ENCODE measurements at regions not wholly inside any gene's neighbourhood (a gene's known extent, or its start where the extent isn't known, plus 50 kb on each side); places are given as distances from the start of the nearest gene placed in this dataset.
"Not testable (repeated sequence)": the region's sequence is repeated elsewhere in the genome, so short reads cannot be mapped to it uniquely, and the experiment has no call there.

- H3K4me1 ChIP-seq (ENCODE audit: control insufficient read depth, insufficient read depth, low read length) = peaks cover 5% of the 10 kb centered on the region
- H3K9me3 ChIP-seq (ENCODE audit: control insufficient read depth, low read length) = no peaks in the 10 kb centered on the region
- no peaks in the 10 kb centered on the region for H3K36me3 ChIP-seq (ENCODE audit: control insufficient read depth, insufficient read depth, low read length)
- no peak overlapping the region for H3K9ac ChIP-seq (ENCODE audit: low read length)
- H3K27me3 ChIP-seq (ENCODE audit: control insufficient read depth, insufficient read depth, low read length) = no peaks in the 10 kb centered on the region
- H3K4me3 ChIP-seq (ENCODE audit: low read length) = no peak overlapping the region
Measured at GRCh38 chr11:56852131-56852530, 103.6 kb upstream of the OR9G4 start.

DNA sequence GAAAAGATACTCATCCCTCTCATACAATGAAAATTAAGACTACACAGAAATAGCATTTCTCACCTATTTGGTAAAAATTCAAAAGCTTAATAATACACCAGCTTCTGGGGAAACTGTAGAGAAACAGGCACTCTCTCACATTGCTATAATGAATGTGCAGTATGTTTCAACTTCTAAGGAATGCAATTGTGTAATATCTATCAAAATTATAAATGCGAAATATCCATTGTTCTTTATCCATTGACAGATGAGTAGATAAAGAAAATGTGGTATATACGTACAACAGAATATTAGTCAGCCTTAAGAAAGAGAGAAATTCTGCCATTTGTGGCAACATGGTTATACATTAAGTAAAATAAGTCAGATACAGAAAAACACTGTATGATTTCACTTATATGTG lies 101.4 kb upstream of the OR9G4 start:
- Histone ChIP-seq H3K36me3 (ENCODE audit: control insufficient read depth, insufficient read depth, low read length) (no peaks in the 10 kb centered on the region), H3K9ac (ENCODE audit: low read length) (no peak overlapping the region), H3K27me3 (ENCODE audit: control insufficient read depth, insufficient read depth, low read length) (no peaks in the 10 kb centered on the region), H3K4me1 (ENCODE audit: control insufficient read depth, insufficient read depth, low read length) (peaks cover 5% of the 10 kb centered on the region), H3K4me3 (ENCODE audit: low read length) (no peak overlapping the region), H3K9me3 (ENCODE audit: control insufficient read depth, low read length) (no peaks in the 10 kb centered on the region)

DNA sequence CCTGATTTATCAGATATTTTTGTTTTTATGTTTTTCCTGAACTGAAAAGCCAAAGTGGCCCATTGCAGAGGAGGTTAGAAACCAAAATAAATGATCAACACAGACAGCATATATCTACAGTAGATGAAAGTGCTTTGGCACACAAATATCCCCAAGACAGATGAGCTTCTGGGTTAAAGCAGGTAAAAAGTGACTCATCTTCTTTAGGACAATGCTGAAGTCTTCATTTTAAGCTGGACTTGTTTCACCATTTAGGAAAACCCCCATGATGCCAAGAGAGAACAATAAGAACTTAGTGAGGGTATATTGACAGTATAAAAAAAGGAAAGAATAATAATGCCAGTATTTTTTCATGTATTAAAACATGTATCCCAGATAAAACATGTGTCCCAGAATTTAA lies 100.8 kb upstream of the OR9G4 start:
- H3K9me3 ChIP-seq (ENCODE audit: control insufficient read depth, low read length) = no peaks in the 10 kb centered on the region
- no peaks in the 10 kb centered on the region for H3K27me3 ChIP-seq (ENCODE audit: control insufficient read depth, insufficient read depth, low read length)
- no peak overlapping the region for H3K4me3 ChIP-seq (ENCODE audit: low read length)
- H3K4me1 ChIP-seq (ENCODE audit: control insufficient read depth, insufficient read depth, low read length) = peaks cover 5% of the 10 kb centered on the region
- H3K9ac ChIP-seq (ENCODE audit: low read length) = no peak overlapping the region
- no peaks in the 10 kb centered on the region for H3K36me3 ChIP-seq (ENCODE audit: control insufficient read depth, insufficient read depth, low read length)

GRCh38 chr11:56848141-56848809 lies 99.8 kb upstream of the OR9G4 start:
- Histone ChIP-seq H3K27me3 (ENCODE audit: control insufficient read depth, insufficient read depth, low read length) (no peaks in the 10 kb centered on the region), H3K4me3 (ENCODE audit: low read length) (no peak overlapping the region), H3K4me1 (ENCODE audit: control insufficient read depth, insufficient read depth, low read length) (no peaks in the 10 kb centered on the region), H3K9me3 (ENCODE audit: control insufficient read depth, low read length) (no peaks in the 10 kb centered on the region), H3K36me3 (ENCODE audit: control insufficient read depth, insufficient read depth, low read length) (no peaks in the 10 kb centered on the region), H3K9ac (ENCODE audit: low read length) (no peak overlapping the region)

DNA sequence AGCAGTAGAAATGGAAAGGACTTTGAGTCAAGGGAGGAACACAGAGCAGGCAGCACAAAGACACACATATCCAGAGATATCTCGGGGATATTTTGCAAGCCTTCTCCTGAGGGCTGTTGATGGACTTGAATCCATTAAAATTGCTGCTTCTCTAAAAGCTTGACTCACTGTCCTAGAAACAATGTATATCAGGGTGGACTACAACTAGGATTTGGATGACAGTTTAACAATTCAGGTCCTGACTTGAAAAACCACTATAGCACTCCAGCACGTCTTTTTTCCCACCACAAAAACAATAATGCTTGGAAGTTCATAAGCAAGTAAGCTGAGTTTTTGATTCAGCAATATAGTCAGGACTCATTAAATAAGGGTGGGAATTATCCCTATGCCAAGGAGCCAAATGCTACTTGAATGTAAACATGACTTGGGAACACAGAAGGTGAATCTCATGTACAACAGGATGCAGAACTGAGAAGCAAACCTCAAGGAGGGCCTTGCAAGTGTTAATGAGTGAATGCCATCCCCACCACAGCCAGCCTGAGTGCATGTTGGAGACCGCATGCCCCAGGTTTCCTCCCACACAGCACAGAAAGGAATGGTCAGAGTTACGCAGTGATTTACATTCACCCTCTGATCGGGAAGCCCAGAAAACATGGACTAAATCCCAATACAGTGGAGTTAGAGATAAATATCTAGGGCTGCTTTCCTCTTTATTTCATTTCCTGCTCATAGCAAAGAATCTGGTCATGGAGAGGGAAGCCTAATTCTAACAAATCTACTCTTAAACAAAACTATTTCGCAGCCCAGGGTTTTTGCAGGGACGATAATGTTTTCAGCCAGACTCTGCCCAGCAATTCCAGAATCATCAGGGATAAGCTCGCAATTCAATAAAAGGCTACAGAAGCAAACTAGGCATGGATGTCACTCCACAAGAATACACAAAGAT lies 98.4 kb upstream of the OR9G4 start:
- H3K4me3 ChIP-seq (ENCODE audit: low read length) = no peak overlapping the region
- H3K27me3 ChIP-seq (ENCODE audit: control insufficient read depth, insufficient read depth, low read length) = no peaks in the 10 kb centered on the region
- H3K9ac ChIP-seq (ENCODE audit: low read length) = no peak overlapping the region
- no peaks in the 10 kb centered on the region for H3K9me3 ChIP-seq (ENCODE audit: control insufficient read depth, low read length)
- no peaks in the 10 kb centered on the region for H3K36me3 ChIP-seq (ENCODE audit: control insufficient read depth, insufficient read depth, low read length)
- H3K4me1 ChIP-seq (ENCODE audit: control insufficient read depth, insufficient read depth, low read length) = peaks cover 12% of the 10 kb centered on the region

DNA sequence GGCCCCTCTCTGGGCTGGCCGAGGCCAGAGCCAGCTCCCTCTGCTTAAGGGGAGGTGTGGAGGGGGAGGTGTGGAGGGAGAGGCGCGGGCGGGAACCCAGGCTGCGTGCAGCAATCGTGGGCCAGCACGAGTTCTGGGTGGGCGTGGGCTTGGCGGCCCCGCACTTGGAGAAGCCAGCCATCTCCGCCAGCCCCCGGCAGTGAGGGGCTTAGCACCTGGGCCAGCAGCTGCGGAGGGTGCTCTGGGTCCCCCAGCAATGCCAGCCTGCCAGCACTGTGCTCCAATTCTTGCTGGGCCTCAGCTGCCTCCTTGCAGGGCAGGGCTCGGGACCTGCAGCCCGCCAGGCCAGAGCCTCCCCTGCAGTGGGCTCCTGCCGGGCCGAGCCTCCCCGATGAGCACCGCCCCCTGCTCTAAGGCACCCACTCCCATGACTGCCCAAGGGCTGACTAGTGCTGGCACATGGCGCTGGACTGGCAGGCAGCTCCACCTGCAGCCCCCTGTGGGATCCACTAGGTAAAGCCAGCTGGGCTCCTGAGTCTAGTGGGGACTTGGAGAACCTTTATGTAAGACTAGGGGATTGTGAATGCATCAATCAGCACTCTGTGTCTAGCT lies 96.7 kb upstream of the OR9G4 start:
- no peak overlapping the region for H3K4me3 ChIP-seq (ENCODE audit: low read length)
- H3K9me3 ChIP-seq (ENCODE audit: control insufficient read depth, low read length) = no peaks in the 10 kb centered on the region
- H3K27me3 ChIP-seq (ENCODE audit: control insufficient read depth, insufficient read depth, low read length) = no peaks in the 10 kb centered on the region
- peaks cover 12% of the 10 kb centered on the region for H3K4me1 ChIP-seq (ENCODE audit: control insufficient read depth, insufficient read depth, low read length)
- H3K36me3 ChIP-seq (ENCODE audit: control insufficient read depth, insufficient read depth, low read length) = no peaks in the 10 kb centered on the region
- no peak overlapping the region for H3K9ac ChIP-seq (ENCODE audit: low read length)

GRCh38 chr11:56843816-56844215 lies 95.3 kb upstream of the OR9G4 start:
- H3K27me3 ChIP-seq (ENCODE audit: control insufficient read depth, insufficient read depth, low read length) = no peaks in the 10 kb centered on the region
- H3K4me3 ChIP-seq (ENCODE audit: low read length) = no peak overlapping the region
- H3K4me1 ChIP-seq (ENCODE audit: control insufficient read depth, insufficient read depth, low read length) = peaks cover 12% of the 10 kb centered on the region
- H3K9ac ChIP-seq (ENCODE audit: low read length) = no peak overlapping the region
- no peaks in the 10 kb centered on the region for H3K9me3 ChIP-seq (ENCODE audit: control insufficient read depth, low read length)
- H3K36me3 ChIP-seq (ENCODE audit: control insufficient read depth, insufficient read depth, low read length) = no peaks in the 10 kb centered on the region

GRCh38 chr11:56842814-56843794 lies 94.6 kb upstream of the OR9G4 start:
- Histone ChIP-seq H3K4me3 (ENCODE audit: low read length) (no peak overlapping the region), H3K9me3 (ENCODE audit: control insufficient read depth, low read length) (no peaks in the 10 kb centered on the region), H3K36me3 (ENCODE audit: control insufficient read depth, insufficient read depth, low read length) (no peaks in the 10 kb centered on the region)

GRCh38 chr11:56841210-56841810 lies 92.8 kb upstream of the OR9G4 start:
- Histone ChIP-seq H3K4me3 (ENCODE audit: low read length) (no peak overlapping the region), H3K36me3 (ENCODE audit: control insufficient read depth, insufficient read depth, low read length) (no peaks in the 10 kb centered on the region), H3K9me3 (ENCODE audit: control insufficient read depth, low read length) (no peaks in the 10 kb centered on the region), H3K4me1 (ENCODE audit: control insufficient read depth, insufficient read depth, low read length) (peaks cover 12% of the 10 kb centered on the region), H3K9ac (ENCODE audit: low read length) (no peak overlapping the region), H3K27me3 (ENCODE audit: control insufficient read depth, insufficient read depth, low read length) (no peaks in the 10 kb centered on the region)

More at GRCh38 chr11:56842814-56843794, 94.6 kb upstream of the OR9G4 start:
- no peaks in the 10 kb centered on the region for H3K27me3 ChIP-seq (ENCODE audit: control insufficient read depth, insufficient read depth, low read length)
- H3K9ac ChIP-seq (ENCODE audit: low read length) = no peak overlapping the region
- H3K4me1 ChIP-seq (ENCODE audit: control insufficient read depth, insufficient read depth, low read length) = peaks cover 12% of the 10 kb centered on the region

DNA sequence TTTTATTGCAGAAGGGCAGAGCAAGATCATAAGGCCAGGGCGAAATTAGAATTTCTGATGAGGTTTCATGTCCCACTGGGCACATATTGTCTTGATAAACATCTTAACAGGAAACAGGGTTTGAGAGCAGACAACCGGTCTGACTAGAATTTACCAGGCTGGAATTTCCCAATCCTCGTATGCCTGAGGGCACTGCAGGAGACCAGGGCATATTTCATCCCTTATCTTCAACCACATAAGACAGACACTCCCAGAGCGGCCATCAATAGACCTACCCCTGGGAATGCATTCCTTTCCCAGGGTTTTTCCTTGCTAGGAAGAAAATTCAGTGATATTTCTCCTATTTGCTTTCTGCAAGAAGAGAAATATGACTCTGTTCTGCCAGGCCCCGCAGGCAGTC lies 78.9 kb upstream of the OR9G4 start:
- not testable (repeated sequence) for H3K9me3 ChIP-seq (ENCODE audit: control insufficient read depth, low read length); H3K4me3 ChIP-seq (ENCODE audit: low read length); H3K9ac ChIP-seq (ENCODE audit: low read length); H3K27me3 ChIP-seq (ENCODE audit: control insufficient read depth, insufficient read depth, low read length); H3K36me3 ChIP-seq (ENCODE audit: control insufficient read depth, insufficient read depth, low read length); H3K4me1 ChIP-seq (ENCODE audit: control insufficient read depth, insufficient read depth, low read length)

- Histone ChIP-seq H3K9me3 (ENCODE audit: control insufficient read depth, low read length) (no peaks in the 10 kb centered on the region), H3K9ac (ENCODE audit: low read length) (no peak overlapping the region), H3K27me3 (ENCODE audit: control insufficient read depth, insufficient read depth, low read length) (no peaks in the 10 kb centered on the region), H3K4me1 (ENCODE audit: control insufficient read depth, insufficient read depth, low read length) (no peaks in the 10 kb centered on the region), H3K4me3 (ENCODE audit: low read length) (no peak overlapping the region), H3K36me3 (ENCODE audit: control insufficient read depth, insufficient read depth, low read length) (no peaks in the 10 kb centered on the region)
Measured at GRCh38 chr11:56819916-56820315, 71.4 kb upstream of the OR9G4 start.

All from mucosa of stomach (tissue), 1 donor.